Liver (tissue), 8 donors: ENCODE measurements at regions not wholly inside any gene's neighbourhood (a gene's known extent, or its start where the extent isn't known, plus 50 kb on each side); places are given as distances from the start of the nearest gene placed in this dataset.

Source experiments
- DNase-seq: peaks from one replicate; pipeline ENCODE4 v3.0.0-alpha.2; 2017; ENCODE audit warnings: low spot score
- H3K27ac ChIP-seq, 2 donors: one replicate each; pipeline ENCODE4 v1.7.0; 2013; ENCODE audit warnings: inconsistent platforms in 2 of 2, low read length in 2 of 2, control low read depth in 1 of 2, low read depth in 1 of 2, mild to moderate bottlenecking in 1 of 2
- H3K27me3 ChIP-seq, 4 donors: one replicate each; pipeline versions ENCODE4 v1.6.1 to v1.7.0; 2013; ENCODE audit warnings: low read length in 3 of 4, inconsistent platforms in 1 of 4, mild to moderate bottlenecking in 1 of 4, moderate library complexity in 1 of 4; ENCODE audit not compliant: control insufficient read depth in 4 of 4, insufficient read depth in 4 of 4
- H3K36me3 ChIP-seq, 4 donors: one replicate each; pipeline versions ENCODE4 v1.6.1 to v1.7.0; 2013; ENCODE audit warnings: low read length in 3 of 4, mild to moderate bottlenecking in 3 of 4, low read depth in 1 of 4, moderate library complexity in 1 of 4; ENCODE audit not compliant: control insufficient read depth in 4 of 4, insufficient read depth in 3 of 4
- H3K4me1 ChIP-seq, 4 donors: one replicate each; pipeline versions ENCODE4 v1.6.1 to v1.7.0; 2013; ENCODE audit warnings: low read length in 3 of 4, mild to moderate bottlenecking in 3 of 4, moderate library complexity in 1 of 4; ENCODE audit not compliant: control insufficient read depth in 4 of 4, insufficient read depth in 4 of 4
- H3K4me3 ChIP-seq, 3 donors: one replicate each; pipeline versions ENCODE4 v1.6.1 to v1.7.0; 2013; ENCODE audit warnings: low read length in 3 of 3, control low read depth in 1 of 3, low read depth in 1 of 3, mild to moderate bottlenecking in 1 of 3
- H3K9ac ChIP-seq, 2 donors: one replicate each; pipeline ENCODE4 v1.7.0; 2013; ENCODE audit warnings: low read length in 2 of 2, mild to moderate bottlenecking in 2 of 2, moderate library complexity in 2 of 2, control low read depth in 1 of 2, low read depth in 1 of 2
- H3K9me3 ChIP-seq, 4 donors: one replicate each; pipeline versions ENCODE4 v1.6.1 to v1.7.0; 2013; ENCODE audit warnings: low read length in 3 of 4; ENCODE audit not compliant: control insufficient read depth in 4 of 4
- ATF3 ChIP-seq: IDR thresholded peaks from 2 replicates; pipeline ENCODE4 v1.6.1; 2016; ENCODE audit warnings: antibody characterized with exemption
- EGR1 ChIP-seq, 2 donors: IDR thresholded peaks; 2 replicates each; pipeline ENCODE4 v1.6.1; 2016 to 2018; ENCODE audit warnings: antibody characterized with exemption in 2 of 2, low read depth in 2 of 2
- FOXA1 ChIP-seq: IDR thresholded peaks from 2 replicates; pipeline ENCODE4 v1.6.1; 2016; ENCODE audit warnings: antibody characterized with exemption
- FOXA2 ChIP-seq: IDR thresholded peaks from 2 replicates; pipeline ENCODE4 v1.6.1; 2016; ENCODE audit warnings: antibody characterized with exemption
- GABPA ChIP-seq, 2 donors: IDR thresholded peaks in 1 of 2; conservative IDR thresholded peaks in 1 of 2; 2 replicates each; pipeline ENCODE4 v1.6.1; 2016; ENCODE audit warnings: antibody characterized with exemption in 2 of 2, mild to moderate bottlenecking in 1 of 2, moderate library complexity in 1 of 2
- HNF4A ChIP-seq, 2 donors: conservative IDR thresholded peaks; 2 replicates each; pipeline ENCODE4 v1.6.1; 2016; ENCODE audit warnings: antibody characterized with exemption in 2 of 2, mild to moderate bottlenecking in 2 of 2
- HNF4G ChIP-seq: IDR thresholded peaks from 2 replicates; pipeline ENCODE4 v1.6.1; 2016; ENCODE audit warnings: antibody characterized with exemption
- JUND ChIP-seq, 2 donors: IDR thresholded peaks; 2 replicates each; pipeline ENCODE4 v1.6.1; 2016; ENCODE audit warnings: antibody characterized with exemption in 2 of 2
- MAX ChIP-seq: IDR thresholded peaks from 2 replicates; pipeline ENCODE4 v1.6.1; 2016; ENCODE audit warnings: antibody characterized with exemption
- NR2F2 ChIP-seq: IDR thresholded peaks from 2 replicates; pipeline ENCODE4 v1.6.1; 2016; ENCODE audit warnings: antibody characterized with exemption
- RAD21 ChIP-seq, 2 donors: IDR thresholded peaks; 2 replicates each; pipeline ENCODE4 v1.6.1; 2016; ENCODE audit warnings: antibody characterized with exemption in 2 of 2, mild to moderate bottlenecking in 2 of 2
- REST ChIP-seq: IDR thresholded peaks from 2 replicates; pipeline ENCODE4 v1.6.1; 2016; ENCODE audit warnings: antibody characterized with exemption, mild to moderate bottlenecking
- RXRA ChIP-seq, 2 donors: IDR thresholded peaks; 2 replicates each; pipeline ENCODE4 v1.6.1; 2017 to 2018; ENCODE audit warnings: antibody characterized with exemption in 2 of 2, mild to moderate bottlenecking in 1 of 2
- SP1 ChIP-seq: IDR thresholded peaks from 2 replicates; pipeline ENCODE4 v1.6.1; 2018; ENCODE audit warnings: antibody characterized with exemption, mild to moderate bottlenecking
- TAF1 ChIP-seq: conservative IDR thresholded peaks from 2 replicates; pipeline ENCODE4 v1.6.1; 2016; ENCODE audit warnings: antibody characterized with exemption, mild to moderate bottlenecking
- YY1 ChIP-seq: IDR thresholded peaks from 2 replicates; pipeline ENCODE4 v1.6.1; 2016; ENCODE audit warnings: antibody characterized with exemption, mild to moderate bottlenecking
- WGBS: extraction: QIAGEN DNeasy Blood & Tissue Kit; methylation state at CpG from one replicate; pipeline ENCODE4 v1.1.7; 2013; 5-methylcytosine and 5-hydroxymethylcytosine counted together
- TF ChIP-seq, protein P1 (sequence below): fragments of 150-350 bp; IDR thresholded peaks from 2 replicates; pipeline ENCODE4 v1.5.1; 2017; ENCODE audit warnings: improper control_type of control experiment, low read depth, low read length; ENCODE audit not compliant: missing input control
- TF ChIP-seq, protein P2 (sequence below): IDR thresholded peaks from 2 replicates; pipeline ENCODE4 v1.6.1; 2016; ENCODE audit warnings: antibody characterized with exemption
- donor health status: healthy.
- donor health status: healthy.
- donor health status: healthy.
- donor health status: healthy.
- donor health status: healthy.

DNA sequence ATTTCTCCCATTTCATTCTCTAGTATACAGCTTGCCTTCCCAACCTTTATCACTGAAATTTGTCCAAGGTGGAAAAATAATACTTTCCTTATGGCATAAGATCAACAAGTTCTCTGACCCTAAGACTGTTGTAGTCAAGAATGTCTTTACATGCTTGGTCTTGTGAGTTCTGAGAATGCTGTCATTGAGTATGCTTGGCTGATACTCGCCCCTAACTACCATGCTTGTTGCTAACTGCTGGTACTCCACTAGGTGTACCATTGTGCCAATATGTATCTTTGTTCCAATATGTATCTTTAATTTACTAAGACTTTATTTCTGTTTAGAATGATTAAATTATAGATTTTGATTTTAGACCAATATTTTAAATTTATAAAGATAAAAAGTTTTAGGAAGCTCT is 796.4 kb downstream of the PCDH7 start:
- no peak for DNase-seq
- H3K9me3 ChIP-seq: no peaks in the 10 kb centered on the region
- no peak overlapping the region for H3K9ac ChIP-seq
- H3K27me3 ChIP-seq: peaks cover 0 to 2% (median 0%) of the 10 kb centered on the region in 4 donors
- no peak overlapping the region for H3K27ac ChIP-seq
- H3K4me3 ChIP-seq: no peak overlapping the region
- H3K36me3 ChIP-seq: no peaks in the 10 kb centered on the region
- 53% methylated on average over 1 of the region's 1 CpG for WGBS
- TF ChIP-seq FOXA2: no peak
- TF ChIP-seq RXRA (IDR thresholded peaks at IDR 0.05): no peak
- TF ChIP-seq, protein P1, sequence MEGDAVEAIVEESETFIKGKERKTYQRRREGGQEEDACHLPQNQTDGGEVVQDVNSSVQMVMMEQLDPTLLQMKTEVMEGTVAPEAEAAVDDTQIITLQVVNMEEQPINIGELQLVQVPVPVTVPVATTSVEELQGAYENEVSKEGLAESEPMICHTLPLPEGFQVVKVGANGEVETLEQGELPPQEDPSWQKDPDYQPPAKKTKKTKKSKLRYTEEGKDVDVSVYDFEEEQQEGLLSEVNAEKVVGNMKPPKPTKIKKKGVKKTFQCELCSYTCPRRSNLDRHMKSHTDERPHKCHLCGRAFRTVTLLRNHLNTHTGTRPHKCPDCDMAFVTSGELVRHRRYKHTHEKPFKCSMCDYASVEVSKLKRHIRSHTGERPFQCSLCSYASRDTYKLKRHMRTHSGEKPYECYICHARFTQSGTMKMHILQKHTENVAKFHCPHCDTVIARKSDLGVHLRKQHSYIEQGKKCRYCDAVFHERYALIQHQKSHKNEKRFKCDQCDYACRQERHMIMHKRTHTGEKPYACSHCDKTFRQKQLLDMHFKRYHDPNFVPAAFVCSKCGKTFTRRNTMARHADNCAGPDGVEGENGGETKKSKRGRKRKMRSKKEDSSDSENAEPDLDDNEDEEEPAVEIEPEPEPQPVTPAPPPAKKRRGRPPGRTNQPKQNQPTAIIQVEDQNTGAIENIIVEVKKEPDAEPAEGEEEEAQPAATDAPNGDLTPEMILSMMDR: no peak
- TF ChIP-seq REST: no peak
- no peak for TF ChIP-seq FOXA1
- TF ChIP-seq ATF3: no peak
- TF ChIP-seq NR2F2: no peak
- no peak for TF ChIP-seq RAD21 (IDR thresholded peaks at IDR 0.05)
- TF ChIP-seq YY1: no peak
- no peak for TF ChIP-seq TAF1
- TF ChIP-seq, protein P2, sequence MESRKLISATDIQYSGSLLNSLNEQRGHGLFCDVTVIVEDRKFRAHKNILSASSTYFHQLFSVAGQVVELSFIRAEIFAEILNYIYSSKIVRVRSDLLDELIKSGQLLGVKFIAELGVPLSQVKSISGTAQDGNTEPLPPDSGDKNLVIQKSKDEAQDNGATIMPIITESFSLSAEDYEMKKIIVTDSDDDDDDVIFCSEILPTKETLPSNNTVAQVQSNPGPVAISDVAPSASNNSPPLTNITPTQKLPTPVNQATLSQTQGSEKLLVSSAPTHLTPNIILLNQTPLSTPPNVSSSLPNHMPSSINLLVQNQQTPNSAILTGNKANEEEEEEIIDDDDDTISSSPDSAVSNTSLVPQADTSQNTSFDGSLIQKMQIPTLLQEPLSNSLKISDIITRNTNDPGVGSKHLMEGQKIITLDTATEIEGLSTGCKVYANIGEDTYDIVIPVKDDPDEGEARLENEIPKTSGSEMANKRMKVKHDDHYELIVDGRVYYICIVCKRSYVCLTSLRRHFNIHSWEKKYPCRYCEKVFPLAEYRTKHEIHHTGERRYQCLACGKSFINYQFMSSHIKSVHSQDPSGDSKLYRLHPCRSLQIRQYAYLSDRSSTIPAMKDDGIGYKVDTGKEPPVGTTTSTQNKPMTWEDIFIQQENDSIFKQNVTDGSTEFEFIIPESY: no peak
- no peak for TF ChIP-seq SP1
- TF ChIP-seq HNF4A (conservative IDR thresholded peaks at IDR 0.05): no peak
- TF ChIP-seq MAX: no peak
- TF ChIP-seq JUND (IDR thresholded peaks at IDR 0.05): no peak
- no peaks in the 10 kb centered on the region for H3K4me1 ChIP-seq

DNA sequence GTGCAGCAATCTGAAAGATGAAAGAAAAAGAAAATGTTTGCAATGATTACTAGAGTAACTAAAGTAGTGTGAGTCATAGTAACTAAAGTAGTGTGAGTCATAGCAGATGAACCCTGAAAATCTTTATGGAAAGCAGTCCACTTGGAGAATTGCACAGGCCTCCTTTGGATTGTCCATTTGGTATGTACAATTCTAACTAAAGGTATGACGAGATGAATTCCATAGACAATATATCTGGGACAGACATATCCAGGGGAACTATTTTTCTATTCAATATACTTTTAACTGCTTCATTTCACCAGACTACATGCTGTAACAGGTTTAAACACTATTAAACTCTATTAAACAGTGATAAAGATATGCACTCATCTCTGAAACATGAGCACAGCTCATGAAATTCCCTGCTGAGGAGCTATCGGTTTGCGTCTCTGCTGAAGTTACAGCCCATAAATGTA is 798.7 kb downstream of the PCDH7 start:
- WGBS: 90% methylated on average over 3 of the region's 3 CpGs
- DNase-seq: no peak
- Histone ChIP-seq H3K4me1 (no peaks in the 10 kb centered on the region), H3K36me3 (no peaks in the 10 kb centered on the region), H3K9me3 (peaks cover 0 to 2% (median 0%) of the 10 kb centered on the region in 4 donors), H3K27me3 (no peaks in the 10 kb centered on the region), H3K4me3 (no peak overlapping the region), H3K27ac (no peak overlapping the region), H3K9ac (no peak overlapping the region)
- TF ChIP-seq, protein P1: no peak
- TF ChIP-seq FOXA2 (no peak), EGR1 (IDR thresholded peaks at IDR 0.05; ENCODE audit: low read depth in 2 of 2) (no peak), HNF4A (conservative IDR thresholded peaks at IDR 0.05) (no peak), MAX (no peak), FOXA1 (no peak), RXRA (IDR thresholded peaks at IDR 0.05) (no peak), JUND (IDR thresholded peaks at IDR 0.05) (no peak), NR2F2 (no peak), RAD21 (IDR thresholded peaks at IDR 0.05) (no peak), SP1 (no peak), GABPA (IDR thresholded peaks at IDR 0.05 in 1 of 2, conservative IDR thresholded peaks at IDR 0.05 in 1 of 2) (no peak), ATF3 (no peak), HNF4G (no peak), TAF1 (no peak), YY1 (no peak)
- TF ChIP-seq, protein P2: no peak
